ENCODE measurements at regions not wholly inside any gene's neighbourhood (a gene's known extent, or its start where the extent isn't known, plus 50 kb on each side); places are given as distances from the start of the nearest gene placed in this dataset.

GRCh38 chr18:28357766-28358401 is 181.0 kb upstream of the CDH2 start:
- intact Hi-C loops (cut with micrococcal nuclease) = no loop called here
- Histone ChIP-seq H3K9me3 (replicated peaks) (no peaks in the 10 kb centered on the region), H3K4me3 (no peak overlapping the region), H3K27me3 (ENCODE audit: low read depth) (no peaks in the 10 kb centered on the region), H3K27ac (replicated peaks) (no peak overlapping the region), H3K4me1 (no peaks in the 10 kb centered on the region), H3K36me3 (no peaks in the 10 kb centered on the region)
- DNase-seq = no peak
- peak; percentile 14 for TF ChIP-seq CTCF (IDR thresholded peaks at IDR 0.05; ENCODE audit: borderline replicate concordance)

- intact Hi-C loops (cut with micrococcal nuclease) = no loop called here
- no peak for TF ChIP-seq CTCF (IDR thresholded peaks at IDR 0.05; ENCODE audit: borderline replicate concordance)
- no peak for DNase-seq
- no peaks in the 10 kb centered on the region for H3K4me1 ChIP-seq
- no peaks in the 10 kb centered on the region for H3K27me3 ChIP-seq (ENCODE audit: low read depth)
- no peak overlapping the region for H3K4me3 ChIP-seq
- no peaks in the 10 kb centered on the region for H3K9me3 ChIP-seq (replicated peaks)
- no peaks in the 10 kb centered on the region for H3K36me3 ChIP-seq
- no peak overlapping the region for H3K27ac ChIP-seq (replicated peaks)
These were observed 173.9 kb upstream of the CDH2 start for GRCh38 chr18:28350821-28351220.

GRCh38 chr18:28342231-28342630 is 165.3 kb upstream of the CDH2 start:
- DNase-seq = no peak
- Histone ChIP-seq H3K4me1 (no peaks in the 10 kb centered on the region), H3K4me3 (no peak overlapping the region), H3K27ac (replicated peaks) (no peak overlapping the region), H3K27me3 (ENCODE audit: low read depth) (no peaks in the 10 kb centered on the region), H3K36me3 (no peaks in the 10 kb centered on the region), H3K9me3 (replicated peaks) (no peaks in the 10 kb centered on the region)
- intact Hi-C loops (cut with micrococcal nuclease) = no loop called here
- TF ChIP-seq CTCF (IDR thresholded peaks at IDR 0.05; ENCODE audit: borderline replicate concordance) = no peak

- Histone ChIP-seq H3K27ac (replicated peaks) (no peak overlapping the region), H3K4me3 (no peak overlapping the region), H3K27me3 (ENCODE audit: low read depth) (no peaks in the 10 kb centered on the region), H3K36me3 (no peaks in the 10 kb centered on the region), H3K9me3 (replicated peaks) (no peaks in the 10 kb centered on the region), H3K4me1 (no peaks in the 10 kb centered on the region)
- no peak for DNase-seq
- TF ChIP-seq CTCF (IDR thresholded peaks at IDR 0.05; ENCODE audit: borderline replicate concordance) = no peak
- intact Hi-C loops (cut with micrococcal nuclease) = no loop called here
These were observed 161.4 kb upstream of the CDH2 start for GRCh38 chr18:28338316-28338715.

- no peaks in the 10 kb centered on the region for H3K27me3 ChIP-seq (ENCODE audit: low read depth)
- no peaks in the 10 kb centered on the region for H3K9me3 ChIP-seq (replicated peaks)
- intact Hi-C loops (cut with micrococcal nuclease) = no loop called here
- TF ChIP-seq CTCF (IDR thresholded peaks at IDR 0.05; ENCODE audit: borderline replicate concordance) = no peak
- no peaks in the 10 kb centered on the region for H3K36me3 ChIP-seq
- no peak overlapping the region for H3K4me3 ChIP-seq
- no peak overlapping the region for H3K27ac ChIP-seq (replicated peaks)
- H3K4me1 ChIP-seq = no peaks in the 10 kb centered on the region
- DNase-seq = no peak
These were observed 157.6 kb upstream of the CDH2 start for GRCh38 chr18:28334516-28334915.
